Endothelial cell of umbilical vein (primary cell): ENCODE measurements at regions not wholly inside any gene's neighbourhood (a gene's known extent, or its start where the extent isn't known, plus 50 kb on each side); places are given as distances from the start of the nearest gene placed in this dataset.

Source experiments
- BruUV-seq: library from RNA; stranded (reverse); fragments of 400-500 nt; replicated peaks from 2 replicates; lab custom pipeline; 2021; lab: Mats Ljungman, UMichigan
- CTCF ChIA-PET: fragments of 300-600, 350-600 bp; sonication (Branson Sonifier 250); formaldehyde crosslinking; loops from one replicate; lab custom pipeline; 2021; ENCODE audit warnings: antibody characterized with exemption, inconsistent platforms; lab: Charles Lee
- POLR2A ChIA-PET: fragments of 300-600, 350-600 bp; sonication (Branson Sonifier 250); formaldehyde crosslinking; loops from one replicate; lab custom pipeline; 2021; ENCODE audit warnings: antibody characterized with exemption, inconsistent platforms; lab: Charles Lee
- DNase-seq: peaks from one replicate; pipeline ENCODE4 v3.0.0-alpha.2; 2011; ENCODE audit warnings: low read depth, low spot score
- FAIRE-seq: peaks from 2 replicates; lab custom pipeline; 2011; peaks lifted over from hg19 to GRCh38; lab: Jason Lieb, UNC
- H2AFZ ChIP-seq: 2 replicates; pipeline ENCODE4 v1.6.0; 2012; ENCODE audit warnings: low read depth, low read length, control low read depth, inconsistent platforms
- H3K27ac ChIP-seq: 2 replicates; pipeline ENCODE4 v1.5.1; 2011; ENCODE audit warnings: low read depth, mild to moderate bottlenecking, control low read depth, low read length, moderate library complexity; ENCODE audit not compliant: insufficient read depth
- H3K27me3 ChIP-seq, 2 experiments: 2 replicates each; pipeline versions ENCODE4 v1.6.0 to v1.6.1; 2011; ENCODE audit warnings: low read length in 2 of 2, mixed read lengths in 1 of 2; ENCODE audit not compliant: control insufficient read depth in 2 of 2, insufficient read depth in 2 of 2
- H3K36me3 ChIP-seq, 2 experiments: 2 replicates in 1 of 2; 3 replicates in 1 of 2; pipeline ENCODE4 v1.5.1; 2011; ENCODE audit warnings: low read length in 2 of 2, mild to moderate bottlenecking in 1 of 2, moderate library complexity in 1 of 2; ENCODE audit not compliant: control insufficient read depth in 2 of 2, insufficient read depth in 2 of 2; ENCODE audit errors: extremely low read depth in 1 of 2
- H3K4me1 ChIP-seq: 3 replicates; pipeline ENCODE4 v1.5.1; 2011; ENCODE audit warnings: mild to moderate bottlenecking, low read length; ENCODE audit not compliant: control insufficient read depth, insufficient read depth; ENCODE audit errors: extremely low read depth
- H3K4me2 ChIP-seq: 2 replicates; pipeline ENCODE4 v1.6.1; 2011; ENCODE audit warnings: low read length, control low read depth, mixed read lengths; ENCODE audit not compliant: insufficient read depth
- H3K4me3 ChIP-seq, 3 experiments: fragments of 200-600 bp in 1 of 3; sonication (generic), shearing (Covaris generic) in 1 of 3; replicated peaks in 1 of 3; 2 replicates each; pipeline ENCODE4 v1.5.1; 2011 to 2016; ENCODE audit warnings: control low read depth in 3 of 3, low read length in 3 of 3, mild to moderate bottlenecking in 2 of 3, inconsistent platforms in 1 of 3, low read depth in 1 of 3, moderate library complexity in 1 of 3; ENCODE audit not compliant: insufficient read depth in 1 of 3
- H3K79me2 ChIP-seq: 2 replicates; pipeline ENCODE4 v1.6.0; 2012; ENCODE audit warnings: low read length, inconsistent platforms; ENCODE audit not compliant: control insufficient read depth, insufficient read depth
- H3K9ac ChIP-seq: replicated peaks from 2 replicates; pipeline ENCODE3; 2011; ENCODE audit warnings: low read length, control low read depth; ENCODE audit not compliant: insufficient read depth; ENCODE audit errors: extremely low read depth
- H3K9me1 ChIP-seq: replicated peaks from 3 replicates; pipeline ENCODE4 v1.6.0; 2011; ENCODE audit warnings: mild to moderate bottlenecking, low read length; ENCODE audit not compliant: control insufficient read depth, insufficient read depth; ENCODE audit errors: extremely low read depth
- H3K9me3 ChIP-seq: replicated peaks from 2 replicates; pipeline ENCODE4 v1.5.1; 2012; ENCODE audit warnings: low read length, inconsistent platforms; ENCODE audit not compliant: control insufficient read depth, insufficient read depth
- H4K20me1 ChIP-seq: replicated peaks from 2 replicates; pipeline ENCODE3; 2011; ENCODE audit warnings: mild to moderate bottlenecking, low read length; ENCODE audit not compliant: control insufficient read depth, insufficient read depth; ENCODE audit errors: extremely low read depth
- CTCF ChIP-seq, 2 donors: IDR thresholded peaks; 1 replicate in 1 of 2; 2 replicates in 1 of 2; pipeline ENCODE4 v1.5.1; 2011; ENCODE audit warnings: low read length in 2 of 2, mild to moderate bottlenecking in 2 of 2, moderate library complexity in 2 of 2, control low read depth in 1 of 2, inconsistent platforms in 1 of 2, low read depth in 1 of 2; ENCODE audit not compliant: insufficient read depth in 1 of 2; ENCODE audit errors: extremely low read depth in 1 of 2
- EZH2 ChIP-seq: IDR thresholded peaks from 2 replicates; pipeline ENCODE4 v1.6.1; 2012; ENCODE audit warnings: borderline replicate concordance, low read depth, mild to moderate bottlenecking, moderate library complexity, low read length, inconsistent platforms; ENCODE audit not compliant: severe bottlenecking
- FOS ChIP-seq: IDR thresholded peaks from 2 replicates; pipeline ENCODE4 v1.6.1; 2011; ENCODE audit warnings: mild to moderate bottlenecking, low read length, moderate library complexity, borderline replicate concordance; ENCODE audit not compliant: insufficient read depth
- GATA2 ChIP-seq: IDR thresholded peaks from 2 replicates; pipeline ENCODE4 v1.7.0; 2011; ENCODE audit warnings: low read depth, mild to moderate bottlenecking, moderate library complexity, mixed read lengths, low read length; ENCODE audit not compliant: insufficient read length, insufficient read depth
- JUN ChIP-seq: IDR thresholded peaks from 2 replicates; pipeline ENCODE4 v1.6.1; 2011; ENCODE audit warnings: borderline replicate concordance, low read depth; ENCODE audit not compliant: insufficient read length, insufficient read depth
- MAX ChIP-seq: IDR thresholded peaks from 2 replicates; pipeline ENCODE4 v1.6.1; 2011; ENCODE audit not compliant: insufficient read depth, insufficient read length
- MYC ChIP-seq: IDR thresholded peaks from one replicate; pipeline ENCODE4 v1.6.1; 2011; ENCODE audit warnings: mild to moderate bottlenecking, low read depth, low read length
- POLR2A ChIP-seq: IDR thresholded peaks from 2 replicates; pipeline ENCODE4 v1.6.1; 2012; ENCODE audit warnings: low read depth, mild to moderate bottlenecking, control low read depth, low read length
- POLR2AphosphoS5 ChIP-seq: IDR thresholded peaks from 2 replicates; pipeline ENCODE4 v1.6.1; 2012; ENCODE audit warnings: low read depth, mild to moderate bottlenecking, control low read depth, low read length, moderate library complexity; ENCODE audit not compliant: insufficient read depth
- dilution Hi-C: fragments of 300-500 bp; cut with MboI; formaldehyde crosslinking; loops from one replicate; pipeline ENCODE4 v1.15.0; 2019; ENCODE audit warnings: low sequenced_read_pairs; ENCODE audit not compliant: extremely low pct_ligation_motif_present
- intact Hi-C: fragments of 100-400 bp; cut with micrococcal nuclease; formaldehyde crosslinking; loops from one replicate; pipeline ENCODE4 v1.10.0; 2022

GRCh38 chr1:116259663-116260062 is 113.4 kb upstream of the ATP1A1 start:
- BruUV-seq = no TSS peak
- CTCF ChIA-PET = no interaction called here
- TF ChIP-seq FOS (no peak), POLR2A (no peak), JUN (no peak), CTCF (IDR thresholded peaks at IDR 0.05; ENCODE audit: extremely low read depth in 1 of 2, insufficient read depth in 1 of 2, low read depth in 1 of 2, low read length in 2 of 2) (no peak), GATA2 (no peak), MYC (no peak), EZH2 (no peak), POLR2AphosphoS5 (no peak), MAX (no peak)

More at GRCh38 chr1:116259663-116260062, 113.4 kb upstream of the ATP1A1 start:
- DNase-seq = no peak
- H4K20me1 ChIP-seq = no peaks in the 10 kb centered on the region
- intact Hi-C loops = no loop called here
- dilution Hi-C loops = no loop called here
- no peak overlapping the region for H3K27ac ChIP-seq
- no peaks in the 10 kb centered on the region for H3K9me1 ChIP-seq
- H3K36me3 ChIP-seq = no peaks in the 10 kb centered on the region
- FAIRE-seq = no peak
- no peak overlapping the region for H3K4me2 ChIP-seq
- H3K27me3 ChIP-seq = peaks cover 0 to 8% of the 10 kb centered on the region in 2 experiments
- POLR2A ChIA-PET = no interaction called here
- H2AFZ ChIP-seq = no peak overlapping the region
- H3K4me3 ChIP-seq = no peak overlapping the region
- H3K79me2 ChIP-seq = no peaks in the 10 kb centered on the region
- H3K4me1 ChIP-seq = no peaks in the 10 kb centered on the region
- no peak overlapping the region for H3K9ac ChIP-seq
- no peaks in the 10 kb centered on the region for H3K9me3 ChIP-seq
